GM12892 (cell line): ENCODE measurements at regions not wholly inside any gene's neighbourhood (a gene's known extent, or its start where the extent isn't known, plus 50 kb on each side); places are given as distances from the start of the nearest gene placed in this dataset.

Experiments
- POLR2A ChIP-seq: IDR thresholded peaks from 2 replicates; pipeline ENCODE4 v1.6.1; 2011; ENCODE audit warnings: low read depth, low read length, control low read depth
- POLR2AphosphoS5 ChIP-seq: IDR thresholded peaks from 2 replicates; pipeline ENCODE4 v1.6.1; 2011; ENCODE audit warnings: low read depth, low read length, control low read depth

DNA sequence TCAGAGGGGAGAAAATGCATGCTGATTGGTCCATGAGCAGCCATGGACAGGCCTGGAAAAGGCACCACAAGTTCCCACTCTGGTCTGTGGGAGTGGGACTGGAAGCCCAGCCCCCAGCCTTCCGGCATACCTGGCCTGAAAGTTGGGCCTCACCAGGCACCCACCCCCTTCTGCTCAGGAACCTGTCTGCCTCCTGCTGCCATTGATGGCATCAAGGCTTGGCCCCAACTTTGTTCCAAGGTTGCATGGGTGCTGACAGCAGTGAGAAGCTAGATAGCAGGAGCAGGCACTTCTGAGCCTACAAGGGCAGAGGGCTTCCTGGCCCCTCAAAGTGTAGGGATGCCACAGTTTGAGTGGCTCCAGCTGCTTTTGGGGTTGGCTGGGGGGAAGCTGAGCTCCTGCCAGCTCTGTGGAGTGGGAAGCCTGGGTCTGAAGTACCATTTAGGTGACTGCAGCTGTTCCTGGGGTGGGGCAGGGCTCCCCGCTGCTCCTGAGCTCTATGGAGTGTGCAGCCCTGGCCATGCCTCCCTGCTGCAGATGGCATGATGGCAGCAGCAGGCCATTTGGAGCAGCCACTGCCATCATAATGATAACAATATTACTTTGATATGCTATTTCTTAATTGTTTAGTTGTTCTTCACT, 1054.1 kb upstream of the GBE1 start:
- no peak for TF ChIP-seq POLR2A
- no peak for TF ChIP-seq POLR2AphosphoS5
